HL-60 (cell line): ENCODE measurements at regions not wholly inside any gene's neighbourhood (a gene's known extent, or its start where the extent isn't known, plus 50 kb on each side); places are given as distances from the start of the nearest gene placed in this dataset.

ENCODE experiments used
- CTCF ChIP-seq: IDR thresholded peaks from one replicate; pipeline ENCODE4 v1.5.1; 2011; ENCODE audit warnings: low read length, control low read depth, inconsistent platforms; ENCODE audit not compliant: insufficient read depth
- TF ChIP-seq, protein P1 (sequence below): IDR thresholded peaks from 2 replicates; pipeline ENCODE4 v1.6.1; 2012; ENCODE audit warnings: low read depth; ENCODE audit not compliant: insufficient replicate concordance

DNA sequence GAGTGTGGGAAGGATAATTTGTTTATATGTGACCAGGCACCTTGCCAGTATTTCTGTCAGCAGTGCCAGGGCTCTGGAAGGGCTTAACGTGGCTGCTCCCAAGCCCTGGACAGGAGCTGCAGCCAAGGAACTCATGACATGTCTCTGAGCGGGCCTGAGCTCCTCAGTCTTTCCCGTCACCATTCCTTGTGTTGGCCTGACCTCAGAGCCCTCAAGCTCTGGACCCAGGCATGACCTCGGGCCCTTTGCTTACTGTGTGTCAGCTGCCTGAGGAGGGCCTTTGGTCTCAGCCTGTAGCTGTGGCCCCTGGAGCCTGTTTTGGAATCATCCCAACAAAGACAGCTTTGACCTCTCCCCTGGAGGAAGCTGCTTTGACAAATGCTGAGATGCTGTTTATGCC, 264.1 kb upstream of the PLET1 start:
- TF ChIP-seq, protein P1, sequence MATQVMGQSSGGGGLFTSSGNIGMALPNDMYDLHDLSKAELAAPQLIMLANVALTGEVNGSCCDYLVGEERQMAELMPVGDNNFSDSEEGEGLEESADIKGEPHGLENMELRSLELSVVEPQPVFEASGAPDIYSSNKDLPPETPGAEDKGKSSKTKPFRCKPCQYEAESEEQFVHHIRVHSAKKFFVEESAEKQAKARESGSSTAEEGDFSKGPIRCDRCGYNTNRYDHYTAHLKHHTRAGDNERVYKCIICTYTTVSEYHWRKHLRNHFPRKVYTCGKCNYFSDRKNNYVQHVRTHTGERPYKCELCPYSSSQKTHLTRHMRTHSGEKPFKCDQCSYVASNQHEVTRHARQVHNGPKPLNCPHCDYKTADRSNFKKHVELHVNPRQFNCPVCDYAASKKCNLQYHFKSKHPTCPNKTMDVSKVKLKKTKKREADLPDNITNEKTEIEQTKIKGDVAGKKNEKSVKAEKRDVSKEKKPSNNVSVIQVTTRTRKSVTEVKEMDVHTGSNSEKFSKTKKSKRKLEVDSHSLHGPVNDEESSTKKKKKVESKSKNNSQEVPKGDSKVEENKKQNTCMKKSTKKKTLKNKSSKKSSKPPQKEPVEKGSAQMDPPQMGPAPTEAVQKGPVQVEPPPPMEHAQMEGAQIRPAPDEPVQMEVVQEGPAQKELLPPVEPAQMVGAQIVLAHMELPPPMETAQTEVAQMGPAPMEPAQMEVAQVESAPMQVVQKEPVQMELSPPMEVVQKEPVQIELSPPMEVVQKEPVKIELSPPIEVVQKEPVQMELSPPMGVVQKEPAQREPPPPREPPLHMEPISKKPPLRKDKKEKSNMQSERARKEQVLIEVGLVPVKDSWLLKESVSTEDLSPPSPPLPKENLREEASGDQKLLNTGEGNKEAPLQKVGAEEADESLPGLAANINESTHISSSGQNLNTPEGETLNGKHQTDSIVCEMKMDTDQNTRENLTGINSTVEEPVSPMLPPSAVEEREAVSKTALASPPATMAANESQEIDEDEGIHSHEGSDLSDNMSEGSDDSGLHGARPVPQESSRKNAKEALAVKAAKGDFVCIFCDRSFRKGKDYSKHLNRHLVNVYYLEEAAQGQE: no peak
- TF ChIP-seq CTCF: no peak
